ENCODE measurements at regions not wholly inside any gene's neighbourhood (a gene's known extent, or its start where the extent isn't known, plus 50 kb on each side); places are given as distances from the start of the nearest gene placed in this dataset. TPM values are rescaled to one million over a fixed set of nuclear protein-coding genes. Genes with fewer than 3 reads are reported as not detected.

- Histone ChIP-seq H3K36me3 (ENCODE audit: low read depth) (no peaks in the 10 kb centered on the region), H3K9me2 (ENCODE audit: insufficient read depth) (no peaks in the 10 kb centered on the region; the same call in 1 of the 2 replicates), H3K79me2 (ENCODE audit: insufficient read depth) (no peaks in the 10 kb centered on the region), H3K4me3 (no peak overlapping the region), H4K20me1 (ENCODE audit: insufficient read depth) (no peaks in the 10 kb centered on the region), H3K4me1 (ENCODE audit: insufficient read depth) (no peaks in the 10 kb centered on the region), H2AFZ (no peak overlapping the region), H3K9me3 (ENCODE audit: low read depth) (no peaks in the 10 kb centered on the region), H3K27me3 (replicated peaks; ENCODE audit: insufficient read depth) (no peaks in the 10 kb centered on the region), H3K9ac (no peak overlapping the region), H3K27ac (no peak overlapping the region), H3F3A (ENCODE audit: insufficient read depth) (no peaks in the 10 kb centered on the region), H3K4me2 (ENCODE audit: unreplicated experiment) (no peak overlapping the region)
- no peak for DNase-seq
- in situ Hi-C loops (cut with MboI): no loop called here
- TF ChIP-seq EZH2 (IDR thresholded peaks at IDR 0.05; ENCODE audit: insufficient read depth, poor library complexity, severe bottlenecking) (no peak), EZH2phosphoT487 (IDR thresholded peaks at IDR 0.05; ENCODE audit: insufficient read depth, low read depth) (no peak)
- WGBS, 2 experiments (ENCODE audit: low coverage in 1 of 2, low lambda C conversion rate in 2 of 2, missing lambda C conversion rate in 2 of 2): 9 to 20% methylated on average over 1 of the region's 1 CpG
Measured at GRCh38 chr3:79818015-79818414, 50.2 kb upstream of the ROBO1 start.

Small RNA genes lying in the stretch of these regions (small RNA-seq; reads per million reads assigned to genes)
- gene AC108740.1 (ENCODE audit: low read depth, low replicate concordance): not detected
